ENCODE measurements at regions not wholly inside any gene's neighbourhood (a gene's known extent, or its start where the extent isn't known, plus 50 kb on each side); places are given as distances from the start of the nearest gene placed in this dataset.

GRCh38 chr10:129033790-129034272 is 433.2 kb upstream of the MGMT start:
- DNase-seq (ENCODE audit: extremely low read depth, low read depth): no peak
- no peak for TF ChIP-seq CTCF (IDR thresholded peaks at IDR 0.05; ENCODE audit: low read depth, low read length, missing control alignments)

GRCh38 chr10:129035052-129035827 is 431.8 kb upstream of the MGMT start:
- no peak overlapping the region for H3K4me3 ChIP-seq (replicated peaks; ENCODE audit: low read depth, low read length)
- no peak for DNase-seq (ENCODE audit: extremely low read depth, low read depth)
- TF ChIP-seq CTCF (IDR thresholded peaks at IDR 0.05; ENCODE audit: low read depth, low read length, missing control alignments): no peak

More at GRCh38 chr10:129033790-129034272, 433.2 kb upstream of the MGMT start:
- H3K4me3 ChIP-seq (replicated peaks; ENCODE audit: low read depth, low read length): no peak overlapping the region

- no peak for TF ChIP-seq CTCF (IDR thresholded peaks at IDR 0.05; ENCODE audit: low read depth, low read length, missing control alignments)
- H3K4me3 ChIP-seq (replicated peaks; ENCODE audit: low read depth, low read length): no peak overlapping the region
- no peak for DNase-seq (ENCODE audit: extremely low read depth, low read depth)
Observed at GRCh38 chr10:129038522-129038921, 428.5 kb upstream of the MGMT start.

GRCh38 chr10:129039406-129040370 is 427.4 kb upstream of the MGMT start:
- no peak for TF ChIP-seq CTCF (IDR thresholded peaks at IDR 0.05; ENCODE audit: low read depth, low read length, missing control alignments)
- DNase-seq (ENCODE audit: extremely low read depth, low read depth): no peak
- no peak overlapping the region for H3K4me3 ChIP-seq (replicated peaks; ENCODE audit: low read depth, low read length)

- no peak for DNase-seq (ENCODE audit: extremely low read depth, low read depth)
- TF ChIP-seq CTCF (IDR thresholded peaks at IDR 0.05; ENCODE audit: low read depth, low read length, missing control alignments): no peak
- no peak overlapping the region for H3K4me3 ChIP-seq (replicated peaks; ENCODE audit: low read depth, low read length)
Observed at GRCh38 chr10:129040377-129040776, 426.7 kb upstream of the MGMT start.

GRCh38 chr10:129041916-129042315 is 425.1 kb upstream of the MGMT start:
- no peak for TF ChIP-seq CTCF (IDR thresholded peaks at IDR 0.05; ENCODE audit: low read depth, low read length, missing control alignments)
- DNase-seq (ENCODE audit: extremely low read depth, low read depth): no peak
- H3K4me3 ChIP-seq (replicated peaks; ENCODE audit: low read depth, low read length): no peak overlapping the region

Data from HFF-Myc (cell line).